ENCODE measurements at regions not wholly inside any gene's neighbourhood (a gene's known extent, or its start where the extent isn't known, plus 50 kb on each side); places are given as distances from the start of the nearest gene placed in this dataset.
"Not testable (repeated sequence)": the region's sequence is repeated elsewhere in the genome, so short reads cannot be mapped to it uniquely, and the experiment has no call there.

GRCh38 chr3:102356506-102356905, 78.3 kb upstream of the ZPLD1 start:
- TF ChIP-seq CTCF (IDR thresholded peaks at IDR 0.05; ENCODE audit: low read depth, low read length, missing control alignments), result no peak
- DNase-seq (ENCODE audit: extremely low read depth, low read depth), result no peak
- no peak overlapping the region for H3K4me3 ChIP-seq (replicated peaks; ENCODE audit: low read depth, low read length)

GRCh38 chr3:102357313-102357712, 77.5 kb upstream of the ZPLD1 start:
- H3K4me3 ChIP-seq (replicated peaks; ENCODE audit: low read depth, low read length); DNase-seq (ENCODE audit: extremely low read depth, low read depth): not testable (repeated sequence)

- DNase-seq (ENCODE audit: extremely low read depth, low read depth), result no peak
- H3K4me3 ChIP-seq (replicated peaks; ENCODE audit: low read depth, low read length), result no peak overlapping the region
- no peak for TF ChIP-seq CTCF (IDR thresholded peaks at IDR 0.05; ENCODE audit: low read depth, low read length, missing control alignments)
These were observed 74.5 kb upstream of the ZPLD1 start for GRCh38 chr3:102360183-102360860.

- no peak for DNase-seq (ENCODE audit: extremely low read depth, low read depth)
- no peak overlapping the region for H3K4me3 ChIP-seq (replicated peaks; ENCODE audit: low read depth, low read length)
- no peak for TF ChIP-seq CTCF (IDR thresholded peaks at IDR 0.05; ENCODE audit: low read depth, low read length, missing control alignments)
These were observed 73.7 kb upstream of the ZPLD1 start for GRCh38 chr3:102361101-102361500.

GRCh38 chr3:102366116-102366515, 68.7 kb upstream of the ZPLD1 start:
- not testable (repeated sequence) for DNase-seq (ENCODE audit: extremely low read depth, low read depth); H3K4me3 ChIP-seq (replicated peaks; ENCODE audit: low read depth, low read length)

- no peak for DNase-seq (ENCODE audit: extremely low read depth, low read depth)
- no peak overlapping the region for H3K4me3 ChIP-seq (replicated peaks; ENCODE audit: low read depth, low read length)
- no peak for TF ChIP-seq CTCF (IDR thresholded peaks at IDR 0.05; ENCODE audit: low read depth, low read length, missing control alignments)
These were observed 59.8 kb upstream of the ZPLD1 start for GRCh38 chr3:102374863-102375634.

GRCh38 chr3:102378216-102378615, 56.6 kb upstream of the ZPLD1 start:
- TF ChIP-seq CTCF (IDR thresholded peaks at IDR 0.05; ENCODE audit: low read depth, low read length, missing control alignments), result no peak
- H3K4me3 ChIP-seq (replicated peaks; ENCODE audit: low read depth, low read length), result no peak overlapping the region
- DNase-seq (ENCODE audit: extremely low read depth, low read depth), result no peak

- not testable (repeated sequence) for DNase-seq (ENCODE audit: extremely low read depth, low read depth); H3K4me3 ChIP-seq (replicated peaks; ENCODE audit: low read depth, low read length)
These were observed 52.6 kb upstream of the ZPLD1 start for GRCh38 chr3:102382201-102382600.

All from HFF-Myc (cell line).